ENCODE measurements at regions not wholly inside any gene's neighbourhood (a gene's known extent, or its start where the extent isn't known, plus 50 kb on each side); places are given as distances from the start of the nearest gene placed in this dataset.

GRCh38 chr22:25393121-25393805 lies 171.2 kb upstream of the GRK3 start:
- ChIA-PET POLR2A (no interaction called here), CTCF (ENCODE audit: unreplicated experiment) (no interaction called here)
- no peak overlapping the region for H2AFZ ChIP-seq (ENCODE audit: low read length)
- H3K79me2 ChIP-seq (ENCODE audit: insufficient read depth, low read depth, low read length): peaks cover 17% of the 10 kb centered on the region; the same call in 1 of the 2 replicates
- H3K9me2 ChIP-seq (ENCODE audit: insufficient read depth, low read length): no peaks in the 10 kb centered on the region
- no peak for TF ChIP-seq CTCF (conservative IDR thresholded peaks at IDR 0.05; ENCODE audit: low read length)
- no peak for TF ChIP-seq EZH2phosphoT487 (IDR thresholded peaks at IDR 0.05; ENCODE audit: borderline replicate concordance, low read depth, low read length)
- H3K36me3 ChIP-seq (ENCODE audit: insufficient read depth, low read length): no peaks in the 10 kb centered on the region
- no peaks in the 10 kb centered on the region for H3K9me3 ChIP-seq (ENCODE audit: low read length)
- peaks cover 4% of the 10 kb centered on the region; the same call in 1 of the 2 replicates for H4K20me1 ChIP-seq (ENCODE audit: insufficient read depth, low read length)
- BruUV-seq (replicated peaks): no TSS peak
- H3K4me3 ChIP-seq (ENCODE audit: low read depth, low read length, poor library complexity, severe bottlenecking): no peak overlapping the region
- no peak overlapping the region for H3K4me2 ChIP-seq (ENCODE audit: low read length)
- intact Hi-C loops (cut with micrococcal nuclease; ENCODE audit: unreplicated experiment): no loop called here
- DNase-seq (ENCODE audit: low spot score): no peak
- no peak overlapping the region for H3K27ac ChIP-seq (ENCODE audit: low read depth, low read length, poor library complexity, severe bottlenecking)
- peaks cover 18% of the 10 kb centered on the region for H3K4me1 ChIP-seq (ENCODE audit: insufficient read depth, low read length, poor library complexity, severe bottlenecking)

GRCh38 chr22:25395468-25395867 lies 169.0 kb upstream of the GRK3 start:
- TF ChIP-seq EZH2phosphoT487 (IDR thresholded peaks at IDR 0.05; ENCODE audit: borderline replicate concordance, low read depth, low read length): no peak
- no peak for TF ChIP-seq CTCF (conservative IDR thresholded peaks at IDR 0.05; ENCODE audit: low read length)
- no peak overlapping the region for H3K27ac ChIP-seq (ENCODE audit: low read depth, low read length, poor library complexity, severe bottlenecking)
- no peak overlapping the region for H2AFZ ChIP-seq (ENCODE audit: low read length)
- no peaks in the 10 kb centered on the region for H3K36me3 ChIP-seq (ENCODE audit: insufficient read depth, low read length)
- no TSS peak for BruUV-seq (replicated peaks)
- H3K9me3 ChIP-seq (ENCODE audit: low read length): no peaks in the 10 kb centered on the region
- ChIA-PET CTCF (ENCODE audit: unreplicated experiment) (no interaction called here), POLR2A (no interaction called here)
- intact Hi-C loops (cut with micrococcal nuclease; ENCODE audit: unreplicated experiment): no loop called here
- no peak overlapping the region for H3K4me2 ChIP-seq (ENCODE audit: low read length)
- no peak overlapping the region for H3K4me3 ChIP-seq (ENCODE audit: low read depth, low read length, poor library complexity, severe bottlenecking)
- peaks cover 31% of the 10 kb centered on the region; the same call in 1 of the 2 replicates for H3K79me2 ChIP-seq (ENCODE audit: insufficient read depth, low read depth, low read length)
- H3K4me1 ChIP-seq (ENCODE audit: insufficient read depth, low read length, poor library complexity, severe bottlenecking): peaks cover 16% of the 10 kb centered on the region
- peaks cover 4% of the 10 kb centered on the region; the same call in 1 of the 2 replicates for H4K20me1 ChIP-seq (ENCODE audit: insufficient read depth, low read length)
- no peaks in the 10 kb centered on the region for H3K9me2 ChIP-seq (ENCODE audit: insufficient read depth, low read length)
- DNase-seq (ENCODE audit: low spot score): no peak

GRCh38 chr22:25395915-25396314 lies 168.6 kb upstream of the GRK3 start:
- H3K36me3 ChIP-seq (ENCODE audit: insufficient read depth, low read length): no peaks in the 10 kb centered on the region
- no peak overlapping the region for H3K27ac ChIP-seq (ENCODE audit: low read depth, low read length, poor library complexity, severe bottlenecking)
- peaks cover 36% of the 10 kb centered on the region; the same call in 1 of the 2 replicates for H3K79me2 ChIP-seq (ENCODE audit: insufficient read depth, low read depth, low read length)
- POLR2A ChIA-PET: no interaction called here
- intact Hi-C loops (cut with micrococcal nuclease; ENCODE audit: unreplicated experiment): no loop called here
- TF ChIP-seq EZH2phosphoT487 (IDR thresholded peaks at IDR 0.05; ENCODE audit: borderline replicate concordance, low read depth, low read length) (no peak), CTCF (conservative IDR thresholded peaks at IDR 0.05; ENCODE audit: low read length) (no peak)
- DNase-seq (ENCODE audit: low spot score): no peak
- no peak overlapping the region for H3K4me2 ChIP-seq (ENCODE audit: low read length)
- no peak overlapping the region for H2AFZ ChIP-seq (ENCODE audit: low read length)
- H3K4me1 ChIP-seq (ENCODE audit: insufficient read depth, low read length, poor library complexity, severe bottlenecking): peaks cover 21% of the 10 kb centered on the region
- CTCF ChIA-PET (ENCODE audit: unreplicated experiment): no interaction called here
- no peak overlapping the region for H3K4me3 ChIP-seq (ENCODE audit: low read depth, low read length, poor library complexity, severe bottlenecking)
- peaks cover 4% of the 10 kb centered on the region; the same call in 1 of the 2 replicates for H4K20me1 ChIP-seq (ENCODE audit: insufficient read depth, low read length)
- BruUV-seq (replicated peaks): no TSS peak
- H3K9me3 ChIP-seq (ENCODE audit: low read length): no peaks in the 10 kb centered on the region
- H3K9me2 ChIP-seq (ENCODE audit: insufficient read depth, low read length): no peaks in the 10 kb centered on the region

Data from OCI-LY7 (cell line).